Stimulated activated CD4-positive, alpha-beta T cell treated with anti-CD3 and anti-CD28 coated beads, TNF-alpha, amount 100 ng/mL, for 4 hours (primary cell): ENCODE measurements at regions not wholly inside any gene's neighbourhood (a gene's known extent, or its start where the extent isn't known, plus 50 kb on each side); places are given as distances from the start of the nearest gene placed in this dataset.
"Not testable (repeated sequence)": the region's sequence is repeated elsewhere in the genome, so short reads cannot be mapped to it uniquely, and the experiment has no call there.

Source experiments
- DNase-seq, 3 experiments: peaks; one replicate each; pipeline ENCODE4 v3.0.0-alpha.2; 2020; ENCODE audit warnings: low read depth in 3 of 3

- no peak for DNase-seq
Measured at GRCh38 chr18:42544901-42545300, 570.6 kb downstream of the RIT2 start.

- no peak for DNase-seq
Measured at GRCh38 chr18:42545825-42546224, 569.7 kb downstream of the RIT2 start.

- DNase-seq = no peak
Measured at GRCh38 chr18:42548493-42548892, 567.0 kb downstream of the RIT2 start.

- DNase-seq = no peak
Measured at GRCh38 chr18:42549596-42549995, 565.9 kb downstream of the RIT2 start.

- not testable (repeated sequence) for DNase-seq
Measured at GRCh38 chr18:42552559-42552958, 562.9 kb downstream of the RIT2 start.

- no peak for DNase-seq
Measured at GRCh38 chr18:42559069-42559690, 556.3 kb downstream of the RIT2 start.

- no peak for DNase-seq
Measured at GRCh38 chr18:42561521-42561920, 554.0 kb downstream of the RIT2 start.

- DNase-seq = no peak
Measured at GRCh38 chr18:42563995-42564394, 551.5 kb downstream of the RIT2 start.

GRCh38 chr18:42564761-42565160 is 550.7 kb downstream of the RIT2 start:
- DNase-seq = no peak

GRCh38 chr18:42568773-42569172 is 546.7 kb downstream of the RIT2 start:
- no peak for DNase-seq

GRCh38 chr18:42574871-42575270 is 540.6 kb downstream of the RIT2 start:
- no peak for DNase-seq

GRCh38 chr18:42576124-42576523 is 539.4 kb downstream of the RIT2 start:
- DNase-seq = no peak

GRCh38 chr18:42578792-42579191 is 536.7 kb downstream of the RIT2 start:
- DNase-seq = no peak

GRCh38 chr18:42582266-42582665 is 533.2 kb downstream of the RIT2 start:
- DNase-seq = no peak

- no peak for DNase-seq
Measured at GRCh38 chr18:42583283-42583731, 532.2 kb downstream of the RIT2 start.

- DNase-seq = no peak
Measured at GRCh38 chr18:42586601-42587000, 528.9 kb downstream of the RIT2 start.

- DNase-seq = no peak
Measured at GRCh38 chr18:42588786-42589185, 526.7 kb downstream of the RIT2 start.

GRCh38 chr18:42604820-42605219 is 510.7 kb downstream of the RIT2 start:
- no peak for DNase-seq

GRCh38 chr18:42606886-42607495 is 508.5 kb downstream of the RIT2 start:
- DNase-seq = no peak

- DNase-seq = no peak
Measured at GRCh38 chr18:42611134-42611533, 504.4 kb downstream of the RIT2 start.

GRCh38 chr18:42614619-42615293 is 500.7 kb downstream of the RIT2 start:
- DNase-seq = no peak

- no peak for DNase-seq
Measured at GRCh38 chr18:42617221-42617620, 498.3 kb downstream of the RIT2 start.

- no peak for DNase-seq
Measured at GRCh38 chr18:42619771-42620170, 495.7 kb downstream of the RIT2 start.
